T-helper 2 cell (primary cell): ENCODE measurements at regions not wholly inside any gene's neighbourhood (a gene's known extent, or its start where the extent isn't known, plus 50 kb on each side); places are given as distances from the start of the nearest gene placed in this dataset.
A peak's percentile ranks its signal among the peaks of the same experiment; 100 is the strongest.
"Not testable (repeated sequence)": the region's sequence is repeated elsewhere in the genome, so short reads cannot be mapped to it uniquely, and the experiment has no call there.

Experiments
- DNase-seq, 5 experiments: peaks; one replicate each; pipeline versions ENCODE4 v3.0.0 to v3.0.0-alpha.2; 2012 to 2022

GRCh38 chr1:243074224-243074623 is 180.9 kb downstream of the CEP170 start:
- not testable (repeated sequence) for DNase-seq

DNA sequence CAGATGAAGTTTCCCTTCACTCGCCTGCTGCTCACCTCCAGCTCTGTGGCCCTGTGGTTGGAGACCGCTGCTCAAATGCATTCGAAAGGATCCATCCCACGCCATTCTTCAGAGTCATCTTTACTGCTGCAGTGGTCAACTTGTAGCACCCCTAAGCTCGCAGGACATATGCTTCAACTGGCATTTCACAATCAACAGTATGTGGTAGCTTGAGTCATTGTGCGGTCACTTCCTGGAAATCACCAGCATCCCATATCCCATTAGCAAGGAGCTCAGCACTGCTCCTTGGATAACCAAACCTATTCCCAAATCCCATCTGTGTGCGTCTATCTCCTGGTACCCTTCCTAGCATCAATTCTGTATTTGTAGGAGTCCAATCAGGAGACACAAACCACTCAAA is 188.0 kb downstream of the CEP170 start:
- not testable (repeated sequence) for DNase-seq

DNA sequence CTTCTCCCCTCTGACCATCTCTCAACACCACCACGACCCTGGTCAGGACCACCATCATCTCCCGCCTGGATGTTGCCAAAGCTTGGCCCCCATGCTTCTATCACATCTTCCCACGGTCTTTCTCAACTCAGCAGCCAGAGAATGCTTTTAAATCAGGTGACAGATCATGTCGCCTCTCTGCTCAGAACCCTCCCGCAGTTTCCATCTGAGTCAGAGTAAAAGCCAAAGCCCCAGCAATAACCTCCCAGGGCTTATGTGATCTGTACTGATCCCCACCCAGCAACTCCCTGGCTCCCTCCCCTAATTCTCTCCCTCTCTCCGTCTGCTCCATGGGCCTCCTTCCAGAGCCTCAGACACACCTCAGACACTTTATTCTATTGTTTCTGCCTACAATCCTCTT is 193.1 kb downstream of the CEP170 start:
- DNase-seq, result peak in 1 of 5 experiments; percentile 26

DNA sequence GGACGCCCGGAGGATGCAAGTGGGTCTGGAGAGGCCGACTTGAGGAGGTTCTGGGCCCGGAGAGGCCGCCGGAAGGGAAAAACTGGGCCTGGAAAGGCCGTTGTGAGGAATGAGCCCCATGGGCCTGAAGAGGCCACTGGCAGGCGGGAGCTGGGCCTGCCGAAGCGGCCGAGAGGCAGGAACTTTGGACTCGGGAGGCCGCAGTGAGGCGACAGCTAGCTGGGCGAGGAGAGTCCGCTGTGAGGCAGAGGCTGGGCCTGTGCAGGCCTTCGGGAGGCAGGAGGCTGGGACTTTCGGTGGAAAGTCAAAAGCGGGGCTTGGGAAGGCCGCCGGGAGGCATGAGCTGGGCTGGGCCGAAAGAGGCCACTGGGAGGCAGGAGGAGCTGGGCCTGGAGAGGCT is 199.6 kb downstream of the CEP170 start:
- DNase-seq, result not testable (repeated sequence)

GRCh38 chr1:243055091-243055490 is 200.0 kb downstream of the CEP170 start:
- not testable (repeated sequence) for DNase-seq

DNA sequence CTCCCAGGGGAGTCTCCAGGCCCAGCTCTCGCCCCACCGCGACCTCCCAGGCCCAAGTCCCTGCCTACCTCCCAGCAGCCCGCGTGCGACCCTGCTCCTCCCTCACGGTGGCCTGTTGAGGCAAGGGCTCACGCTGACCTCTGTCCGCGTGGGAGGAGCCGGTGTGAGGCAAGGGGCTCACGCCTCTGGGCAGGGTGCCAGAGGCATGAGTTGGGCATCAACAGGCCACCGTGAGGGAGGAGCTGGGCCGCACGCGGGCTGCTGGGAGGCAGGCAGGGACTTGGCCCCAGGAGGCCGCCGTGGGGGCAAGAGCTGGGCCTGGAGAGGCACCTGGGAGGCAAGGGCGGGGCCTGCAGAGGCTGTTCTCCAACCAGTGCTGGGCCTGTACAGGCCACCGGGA is 200.4 kb downstream of the CEP170 start:
- DNase-seq, result not testable (repeated sequence)

- not testable (repeated sequence) for DNase-seq
Measured at GRCh38 chr1:243053048-243053447, 202.0 kb downstream of the CEP170 start.

- not testable (repeated sequence) for DNase-seq
Measured at GRCh38 chr1:243050613-243051012, 204.5 kb downstream of the CEP170 start.

- DNase-seq, result not testable (repeated sequence)
Measured at GRCh38 chr1:243049716-243050115, 205.4 kb downstream of the CEP170 start.

DNA sequence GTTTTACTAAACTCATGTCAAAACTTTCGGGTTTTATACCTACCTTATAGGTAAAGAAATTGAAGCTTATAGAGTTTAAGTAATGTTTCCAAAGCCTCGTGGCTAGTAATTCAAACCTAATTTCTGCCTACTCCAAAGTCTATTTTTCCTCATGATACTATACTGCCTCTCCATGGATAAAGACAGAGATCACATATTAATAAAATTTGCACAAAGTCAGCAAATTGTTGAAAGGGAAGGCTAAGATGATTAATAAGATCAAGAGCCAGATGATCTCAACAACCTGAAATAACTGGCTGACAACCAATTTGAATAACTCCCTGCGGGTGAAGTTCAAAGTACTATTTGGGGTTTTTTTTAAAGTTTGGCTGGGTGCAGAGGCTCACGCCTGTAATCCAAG is 233.7 kb downstream of the CEP170 start:
- not testable (repeated sequence) for DNase-seq

DNA sequence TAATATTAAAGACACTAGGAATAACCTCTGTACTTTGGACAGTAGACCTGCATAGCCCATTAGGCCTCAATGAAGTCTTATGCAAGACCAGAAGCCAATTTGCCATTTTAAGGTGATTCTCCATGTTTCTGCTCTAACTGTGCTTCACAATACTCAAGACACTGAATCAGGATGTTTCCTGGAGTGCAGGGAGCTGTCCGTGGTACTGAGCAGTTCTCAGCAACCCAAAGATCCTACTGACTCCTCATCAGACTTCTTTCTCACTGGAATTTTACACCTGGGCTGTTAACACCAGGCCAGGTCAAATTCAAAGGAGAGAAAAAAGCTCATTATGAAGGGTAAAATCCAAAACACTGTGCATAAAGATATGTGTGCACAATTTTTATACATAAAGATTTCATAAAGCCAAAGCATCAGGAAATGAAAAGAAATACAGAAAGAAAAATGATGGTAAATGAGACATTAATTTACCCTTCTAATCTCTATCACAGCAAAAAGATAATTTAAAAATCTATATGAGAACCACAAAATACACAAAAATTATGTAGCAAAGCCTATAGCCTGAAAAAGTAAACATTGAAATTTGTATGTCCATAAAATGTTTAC is 235.9 kb downstream of the CEP170 start:
- DNase-seq, result peak in 2 of 5 experiments; percentile 7 to 10

DNA sequence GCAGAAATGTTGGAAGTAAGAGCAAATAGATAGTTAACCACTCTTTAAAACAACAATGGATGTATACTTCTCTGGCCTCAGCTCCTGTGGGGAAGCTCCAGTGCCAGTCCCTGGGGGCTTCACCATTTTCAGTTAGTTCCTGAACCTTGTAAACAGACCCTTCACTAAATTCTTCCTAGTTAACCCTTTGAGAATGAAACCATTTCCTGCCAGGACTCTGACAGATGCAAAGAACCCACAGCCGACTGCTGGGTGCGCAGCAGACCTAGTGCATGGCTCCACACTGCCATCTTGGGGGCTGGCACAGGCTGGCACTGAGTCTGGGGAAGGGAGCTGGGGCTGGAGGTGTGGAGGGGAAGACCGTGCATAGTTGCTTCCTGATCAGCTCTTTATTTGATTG is 244.4 kb downstream of the CEP170 start:
- DNase-seq, result not testable (repeated sequence)

- DNase-seq, result not testable (repeated sequence)
Measured at GRCh38 chr1:243001003-243001402, 254.1 kb downstream of the CEP170 start.

DNA sequence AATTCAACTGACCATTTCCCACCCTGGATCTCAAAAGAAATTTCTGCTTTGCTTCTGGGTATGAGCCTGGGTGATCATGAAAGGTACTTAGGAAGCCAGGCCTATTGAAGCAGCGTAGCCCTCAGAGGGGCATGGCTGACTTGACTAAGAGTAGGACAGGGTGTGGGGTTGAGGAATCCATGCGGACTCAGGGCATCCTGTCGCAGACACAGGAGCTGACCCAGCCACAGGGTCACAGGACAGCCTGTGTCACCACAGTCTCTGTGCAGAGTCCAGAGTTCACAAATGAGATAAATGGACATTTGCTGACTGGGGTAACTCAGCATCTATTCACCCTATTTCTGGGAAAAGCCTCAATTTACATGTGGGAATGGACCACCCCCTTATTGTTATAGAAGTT is 262.3 kb downstream of the CEP170 start:
- not testable (repeated sequence) for DNase-seq

DNA sequence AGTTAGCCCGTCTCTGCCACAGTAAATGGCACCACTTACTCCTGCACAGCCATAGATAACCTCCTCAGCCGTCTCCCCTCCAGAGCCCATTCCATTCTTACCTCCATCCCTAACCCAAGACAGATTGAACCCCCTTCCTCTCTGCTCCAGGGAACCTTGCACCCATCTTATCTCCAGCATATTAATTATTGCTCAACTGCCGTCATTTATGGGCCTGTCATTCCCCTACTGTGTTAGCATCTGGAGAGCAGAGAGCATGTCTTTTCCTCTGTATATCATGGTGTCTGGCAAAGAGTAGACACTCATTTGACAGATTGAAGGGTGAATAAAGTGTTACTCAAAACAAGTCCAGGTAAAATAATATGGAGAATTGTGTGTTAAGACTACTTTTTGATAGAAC is 270.0 kb downstream of the CEP170 start:
- not testable (repeated sequence) for DNase-seq

GRCh38 chr1:242973341-242973740 is 281.7 kb downstream of the CEP170 start:
- DNase-seq, result not testable (repeated sequence)

DNA sequence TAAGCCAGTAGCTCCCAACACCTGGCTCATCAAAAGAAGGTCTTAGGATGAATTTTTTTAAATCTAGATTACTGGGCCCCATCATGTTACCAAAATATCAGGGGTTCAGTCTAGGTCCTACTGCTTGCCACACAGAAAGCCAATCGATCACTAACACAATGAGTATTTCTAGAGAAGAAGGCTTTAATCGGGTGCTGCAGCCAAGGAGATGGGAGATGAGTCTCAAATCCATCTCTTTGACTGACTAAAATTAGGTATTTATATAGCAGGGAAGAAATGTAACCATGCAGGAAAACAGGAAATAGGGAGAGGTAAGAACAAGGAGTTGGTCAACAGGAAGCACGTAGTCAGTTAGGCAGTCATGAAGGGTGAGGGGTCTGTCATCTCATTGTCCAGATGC is 288.2 kb downstream of the CEP170 start:
- no peak for DNase-seq

DNA sequence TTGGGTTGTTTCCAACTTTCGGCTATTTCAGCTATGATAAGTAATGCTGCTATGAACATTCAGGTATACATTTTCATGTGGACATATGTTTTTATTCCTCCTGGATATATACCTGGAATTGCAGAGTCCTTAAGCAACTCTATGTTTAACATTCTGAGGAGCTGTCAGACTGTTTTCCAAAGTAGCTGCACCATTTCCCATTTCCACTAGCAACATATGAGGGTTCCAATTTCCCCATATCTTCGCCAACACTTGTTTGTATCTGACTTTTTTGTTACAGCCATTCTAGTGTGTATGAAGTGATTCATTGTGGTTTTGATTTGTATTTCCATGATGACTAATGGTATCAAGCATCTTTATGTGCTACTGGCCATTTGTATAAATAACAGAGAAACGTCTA is 295.7 kb downstream of the CEP170 start:
- DNase-seq, result not testable (repeated sequence)

DNA sequence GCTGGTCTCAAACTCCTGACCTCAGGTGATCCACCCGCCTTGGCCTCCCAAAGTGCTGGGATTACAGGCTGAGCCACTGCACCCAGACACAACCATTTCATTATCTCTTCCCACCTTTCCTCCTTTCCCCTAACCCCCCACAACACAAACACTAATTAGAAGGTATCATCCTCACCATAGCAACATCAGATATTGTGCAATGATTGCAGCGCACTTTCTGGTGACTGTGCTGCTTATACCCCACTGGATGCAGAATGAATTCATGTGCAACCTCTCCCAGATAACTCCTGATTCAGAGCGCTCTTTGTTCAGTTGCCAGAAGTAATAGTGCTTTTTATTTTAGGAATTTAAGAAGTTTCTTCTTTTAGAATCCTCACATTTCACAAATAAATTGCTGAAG is 300.1 kb downstream of the CEP170 start:
- not testable (repeated sequence) for DNase-seq

DNA sequence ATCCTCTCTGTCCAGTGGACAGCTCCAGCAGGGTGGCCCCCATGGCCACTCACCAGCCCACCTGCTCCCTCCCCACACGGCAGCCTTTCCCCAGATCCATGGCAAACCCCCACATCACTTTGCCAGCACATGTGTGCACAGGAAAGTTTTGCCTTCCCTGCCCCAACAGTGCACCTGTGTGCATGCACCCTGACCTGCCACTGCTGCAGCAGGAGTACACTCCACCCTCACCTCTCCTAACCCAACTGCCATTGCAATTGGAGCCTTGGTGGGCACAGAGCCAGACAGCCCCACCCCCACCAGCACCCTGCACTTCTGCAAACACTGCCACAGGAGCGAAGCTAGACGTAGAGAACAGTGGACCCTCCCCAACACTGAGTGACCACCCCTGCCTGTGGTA is 308.9 kb downstream of the CEP170 start:
- no peak for DNase-seq

DNA sequence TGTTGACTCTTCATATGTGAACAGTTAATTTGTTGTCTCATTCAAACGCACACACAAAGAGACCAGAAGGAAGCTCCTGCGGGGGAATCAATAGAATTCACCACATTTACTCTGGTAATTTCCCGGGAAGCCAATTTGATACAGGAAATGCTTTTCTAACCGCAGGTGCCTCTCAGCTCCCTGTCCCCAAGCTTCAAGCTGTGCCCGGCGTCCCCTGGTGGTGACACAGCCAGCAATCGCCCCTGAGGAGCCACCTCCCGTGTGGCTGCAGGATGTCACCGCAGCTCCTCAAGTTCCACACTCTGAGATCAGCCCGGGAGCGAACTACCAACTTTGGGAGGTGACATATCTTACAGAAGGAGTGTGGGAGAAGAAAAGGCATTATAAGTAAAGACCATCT is 318.4 kb downstream of the CEP170 start:
- peak in 1 of 5 experiments; percentile 4 for DNase-seq

DNA sequence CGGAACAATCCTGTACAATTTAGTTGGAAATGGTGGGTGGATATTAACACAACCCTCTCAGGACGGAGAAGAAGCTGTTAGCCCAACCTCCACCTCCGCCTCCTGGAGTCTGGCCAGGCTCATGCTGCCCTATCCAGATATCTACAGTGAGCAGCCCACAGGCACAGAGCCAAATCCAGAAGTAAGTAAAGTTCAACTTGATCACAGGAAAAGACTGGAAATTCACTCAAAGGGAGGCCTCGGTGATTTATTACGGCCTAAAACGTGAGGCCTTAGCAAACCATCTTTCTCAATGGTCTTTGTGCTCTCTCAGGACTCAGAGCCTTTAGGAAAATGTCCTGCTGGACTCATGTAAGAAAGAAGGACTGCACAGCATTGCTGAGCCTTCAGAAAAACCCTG is 330.4 kb downstream of the CEP170 start:
- DNase-seq, result not testable (repeated sequence)

- DNase-seq, result not testable (repeated sequence)
Measured at GRCh38 chr1:242923603-242924002, 331.5 kb downstream of the CEP170 start.

DNA sequence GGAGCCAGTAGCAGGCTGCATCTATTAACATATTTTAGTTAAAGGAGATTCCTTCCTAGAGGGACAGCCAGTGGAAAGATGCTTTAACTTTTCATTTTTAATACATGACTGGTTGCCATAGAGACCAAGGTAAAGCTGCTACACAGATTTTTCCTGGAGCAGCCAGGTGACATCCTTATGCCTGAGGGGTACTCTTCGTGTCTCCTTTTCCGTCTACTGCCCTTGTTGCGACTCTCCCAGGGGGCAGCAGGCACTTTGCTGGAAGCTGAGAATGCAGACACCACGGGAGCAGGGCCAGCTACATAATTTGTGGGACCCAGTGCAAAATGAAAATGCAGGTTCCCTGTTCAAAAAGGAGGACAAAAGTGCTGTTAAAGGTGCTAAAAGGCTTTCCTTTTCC is 340.4 kb downstream of the CEP170 start:
- DNase-seq, result not testable (repeated sequence)

DNA sequence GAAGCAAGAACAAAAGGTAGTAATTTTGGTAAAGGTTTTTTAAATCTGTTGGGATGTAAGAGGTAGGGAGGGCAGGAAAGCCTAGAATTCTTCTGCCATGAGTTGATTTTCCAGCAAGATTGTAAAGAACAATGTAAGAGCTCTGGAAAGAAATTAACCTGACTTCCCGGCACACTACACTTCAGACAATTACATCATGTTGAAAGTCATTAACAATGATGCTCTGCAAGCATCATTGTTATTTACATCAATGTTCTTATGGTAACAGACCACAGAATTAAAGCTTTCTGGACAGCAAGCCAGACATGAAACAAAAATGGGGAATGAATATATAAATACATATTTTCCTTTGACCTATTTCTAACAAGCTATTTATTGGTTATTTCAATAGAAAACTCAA is 342.2 kb downstream of the CEP170 start:
- DNase-seq, result not testable (repeated sequence)
